ENCODE measurements at regions not wholly inside any gene's neighbourhood (a gene's known extent, or its start where the extent isn't known, plus 50 kb on each side); places are given as distances from the start of the nearest gene placed in this dataset.
A peak's percentile ranks its signal among the peaks of the same experiment; 100 is the strongest.

- Mint-ChIP-seq H3K36me3 (ENCODE audit: insufficient read depth, unreplicated experiment) (peaks cover 26% of the 10 kb centered on the region), H3K27ac (ENCODE audit: low read depth, unreplicated experiment) (no peak overlapping the region), H3K4me3 (ENCODE audit: unreplicated experiment) (no peak overlapping the region), H3K27me3 (ENCODE audit: insufficient read depth, unreplicated experiment) (no peaks in the 10 kb centered on the region), H3K4me1 (ENCODE audit: insufficient read depth, unreplicated experiment) (peaks cover 5% of the 10 kb centered on the region), H3K9me3 (ENCODE audit: unreplicated experiment) (no peaks in the 10 kb centered on the region)
- DNase-seq (ENCODE audit: unreplicated experiment): peak; percentile 82
- ChIA-PET POLR2A (interaction anchor here (0.9 to 1.6 kb wide), 3 partner anchors 12 to 88 kb away, joined by 3 to 10 read pairs (median 3); no protein-coding TSS in a partner anchor), CTCF (interaction anchor here (0.6 to 1.1 kb wide), 3 partner anchors 88 to 500 kb away, joined by 3 to 5 read pairs (median 3); no protein-coding TSS in a partner anchor)
- TF ChIP-seq CTCF (IDR thresholded peaks at IDR 0.05; ENCODE audit: unreplicated experiment): no peak
- intact Hi-C loops (cut with micrococcal nuclease): loop anchor here (1.0 to 5.0 kb wide), 4 partner anchors 12 to 372 kb away; partner anchors contain the start of gene POM121L2
- BruUV-seq (replicated peaks): TSS peak; percentile 100
Measured at GRCh38 chr6:27684264-27685211, 211.6 kb upstream of the ZNF184 start.

- DNase-seq (ENCODE audit: unreplicated experiment): no peak
- no peaks in the 10 kb centered on the region for H3K4me1 Mint-ChIP-seq (ENCODE audit: insufficient read depth, unreplicated experiment)
- H3K27me3 Mint-ChIP-seq (ENCODE audit: insufficient read depth, unreplicated experiment): no peaks in the 10 kb centered on the region
- no peak for TF ChIP-seq CTCF (IDR thresholded peaks at IDR 0.05; ENCODE audit: unreplicated experiment)
- no peak overlapping the region for H3K27ac Mint-ChIP-seq (ENCODE audit: low read depth, unreplicated experiment)
- no peaks in the 10 kb centered on the region for H3K9me3 Mint-ChIP-seq (ENCODE audit: unreplicated experiment)
- H3K36me3 Mint-ChIP-seq (ENCODE audit: insufficient read depth, unreplicated experiment): peaks cover 9% of the 10 kb centered on the region
- BruUV-seq (replicated peaks): no TSS peak
- H3K4me3 Mint-ChIP-seq (ENCODE audit: unreplicated experiment): no peak overlapping the region
- ChIA-PET CTCF (no interaction called here), POLR2A (interaction anchor here (0.6 to 1.5 kb wide), 2 partner anchors 9 to 50 kb away, joined by 3 to 5 read pairs; no protein-coding TSS in a partner anchor)
- intact Hi-C loops (cut with micrococcal nuclease): loop anchor here (10.0 kb wide), 1 partner anchor 215 kb away; a partner anchor contains a TSS
Measured at GRCh38 chr6:27679964-27680694, 207.2 kb upstream of the ZNF184 start.

- Mint-ChIP-seq H3K9me3 (ENCODE audit: unreplicated experiment) (no peaks in the 10 kb centered on the region), H3K27ac (ENCODE audit: low read depth, unreplicated experiment) (no peak overlapping the region), H3K27me3 (ENCODE audit: insufficient read depth, unreplicated experiment) (no peaks in the 10 kb centered on the region), H3K4me1 (ENCODE audit: insufficient read depth, unreplicated experiment) (no peaks in the 10 kb centered on the region), H3K36me3 (ENCODE audit: insufficient read depth, unreplicated experiment) (peaks cover 2% of the 10 kb centered on the region), H3K4me3 (ENCODE audit: unreplicated experiment) (no peak overlapping the region)
- intact Hi-C loops (cut with micrococcal nuclease): loop anchor here (10.0 kb wide), 1 partner anchor 215 kb away; a partner anchor contains a TSS
- no TSS peak for BruUV-seq (replicated peaks)
- ChIA-PET POLR2A (interaction anchor here (1.5 kb wide), 1 partner anchor 9 kb away, joined by 5 read pairs; no protein-coding TSS in a partner anchor), CTCF (no interaction called here)
- no peak for TF ChIP-seq CTCF (IDR thresholded peaks at IDR 0.05; ENCODE audit: unreplicated experiment)
- DNase-seq (ENCODE audit: unreplicated experiment): no peak
Measured at GRCh38 chr6:27679308-27679963, 206.5 kb upstream of the ZNF184 start.

Data from MCF 10A (cell line).